Gastroesophageal sphincter (tissue), 4 donors: ENCODE measurements at regions not wholly inside any gene's neighbourhood (a gene's known extent, or its start where the extent isn't known, plus 50 kb on each side); places are given as distances from the start of the nearest gene placed in this dataset.

ENCODE experiments used
- ATAC-seq: fragments of 150-250 bp; one replicate; pipeline ENCODE4 v1.9.1; 2016; ENCODE audit warnings: mild to moderate bottlenecking, moderate library complexity
- H3K27ac ChIP-seq, 4 donors: fragments of 200-600 bp; sonication (generic) in 3 of 4; 1 replicate in 3 of 4; 2 replicates in 1 of 4; pipeline ENCODE4 v1.5.1; 2016 to 2019
- H3K27me3 ChIP-seq: fragments of 200-600 bp; sonication (generic); one replicate; pipeline ENCODE4 v1.5.1; 2019
- H3K36me3 ChIP-seq, 2 donors: fragments of 200-600 bp; sonication (generic); one replicate each; pipeline ENCODE4 v1.5.1; 2019; ENCODE audit warnings: control low read depth in 1 of 2
- H3K4me1 ChIP-seq, 3 donors: fragments of 200-600 bp; sonication (generic); 1 replicate in 2 of 3; 2 replicates in 1 of 3; pipeline ENCODE4 v1.5.1; 2016 to 2019; ENCODE audit warnings: control low read depth in 2 of 3
- H3K4me3 ChIP-seq, 2 donors: fragments of 200-600 bp; sonication (generic); one replicate each; pipeline ENCODE4 v1.5.1; 2019; ENCODE audit warnings: mild to moderate bottlenecking in 1 of 2, moderate library complexity in 1 of 2
- H3K9me3 ChIP-seq, 3 donors: fragments of 200-600 bp; sonication (generic); one replicate each; pipeline ENCODE4 v1.5.1; 2017 to 2019; ENCODE audit warnings: control low read depth in 2 of 3
- EP300 ChIP-seq: sonication (generic); formaldehyde crosslinking; IDR thresholded peaks from one replicate; pipeline ENCODE4 v1.6.1; 2017; ENCODE audit warnings: antibody characterized with exemption, mild to moderate bottlenecking
- POLR2A ChIP-seq, 2 donors: fragments of 450-650 bp; IDR thresholded peaks; one replicate each; pipeline ENCODE4 v1.6.1; 2017; ENCODE audit warnings: antibody characterized with exemption in 2 of 2, mild to moderate bottlenecking in 2 of 2, moderate library complexity in 1 of 2
- POLR2AphosphoS5 ChIP-seq: sonication (generic); formaldehyde crosslinking; IDR thresholded peaks from one replicate; pipeline ENCODE4 v1.6.1; 2017; ENCODE audit warnings: antibody characterized with exemption
- WGBS, 2 donors: methylation state at CpG; one replicate each; pipeline ENCODE4 v1.1.5; 2018; ENCODE audit warnings: low coverage in 1 of 2; 5-methylcytosine and 5-hydroxymethylcytosine counted together
- TF ChIP-seq, protein P1 (sequence below), 4 experiments: fragments of 200-600 bp in 2 of 4; fragments of 450-650 bp in 2 of 4; sonication (generic) in 1 of 4; IDR thresholded peaks; one replicate each; pipeline ENCODE4 v1.5.1; 2017 to 2019; ENCODE audit warnings: antibody characterized with exemption in 4 of 4, mild to moderate bottlenecking in 2 of 4, moderate library complexity in 2 of 4

DNA sequence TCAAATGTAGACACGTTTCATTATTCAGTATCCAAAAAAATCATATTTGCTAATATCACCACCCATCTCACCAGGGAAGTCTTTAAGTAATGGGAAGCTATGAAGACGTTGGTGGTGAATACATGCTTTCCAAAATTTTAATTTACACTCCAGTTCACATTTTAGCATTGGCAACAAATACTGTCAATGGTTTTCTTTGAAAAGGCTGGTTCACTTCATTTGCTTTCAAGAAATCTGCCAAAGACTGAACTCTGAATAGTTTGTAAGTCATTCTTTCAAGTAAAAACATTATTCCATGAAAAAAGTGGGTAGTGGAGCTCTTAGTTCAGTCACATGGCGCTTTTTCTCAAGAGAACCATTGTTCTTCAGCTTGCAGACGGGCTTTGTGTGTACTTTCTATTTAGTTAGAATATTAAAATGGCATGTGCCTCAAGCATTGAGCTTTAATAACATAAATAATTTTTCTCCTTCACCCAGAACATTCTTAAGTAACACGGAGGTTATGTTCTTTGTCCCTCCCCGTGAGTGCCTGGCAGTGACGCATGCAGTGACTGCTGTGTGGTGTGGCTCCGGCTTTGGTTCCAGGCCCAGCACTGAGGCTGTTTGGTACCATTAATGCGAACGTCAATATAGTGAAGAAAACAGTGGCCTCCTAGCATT is 300.0 kb upstream of the HDAC4 start:
- 79 to 80% methylated on average over 9 to 10 of the region's 10 CpGs for WGBS, 2 donors
- Histone ChIP-seq H3K27me3 (no peaks in the 10 kb centered on the region), H3K36me3 (no peaks in the 10 kb centered on the region), H3K4me1 (peaks cover 0 to 2% (median 0%) of the 10 kb centered on the region in 3 donors), H3K9me3 (no peaks in the 10 kb centered on the region), H3K27ac (no peak overlapping the region), H3K4me3 (no peak overlapping the region)
- ATAC-seq = no peak
- TF ChIP-seq, protein P1, sequence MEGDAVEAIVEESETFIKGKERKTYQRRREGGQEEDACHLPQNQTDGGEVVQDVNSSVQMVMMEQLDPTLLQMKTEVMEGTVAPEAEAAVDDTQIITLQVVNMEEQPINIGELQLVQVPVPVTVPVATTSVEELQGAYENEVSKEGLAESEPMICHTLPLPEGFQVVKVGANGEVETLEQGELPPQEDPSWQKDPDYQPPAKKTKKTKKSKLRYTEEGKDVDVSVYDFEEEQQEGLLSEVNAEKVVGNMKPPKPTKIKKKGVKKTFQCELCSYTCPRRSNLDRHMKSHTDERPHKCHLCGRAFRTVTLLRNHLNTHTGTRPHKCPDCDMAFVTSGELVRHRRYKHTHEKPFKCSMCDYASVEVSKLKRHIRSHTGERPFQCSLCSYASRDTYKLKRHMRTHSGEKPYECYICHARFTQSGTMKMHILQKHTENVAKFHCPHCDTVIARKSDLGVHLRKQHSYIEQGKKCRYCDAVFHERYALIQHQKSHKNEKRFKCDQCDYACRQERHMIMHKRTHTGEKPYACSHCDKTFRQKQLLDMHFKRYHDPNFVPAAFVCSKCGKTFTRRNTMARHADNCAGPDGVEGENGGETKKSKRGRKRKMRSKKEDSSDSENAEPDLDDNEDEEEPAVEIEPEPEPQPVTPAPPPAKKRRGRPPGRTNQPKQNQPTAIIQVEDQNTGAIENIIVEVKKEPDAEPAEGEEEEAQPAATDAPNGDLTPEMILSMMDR (IDR thresholded peaks at IDR 0.05) = no peak
- TF ChIP-seq POLR2AphosphoS5 (no peak), EP300 (no peak), POLR2A (IDR thresholded peaks at IDR 0.05) (no peak)

DNA sequence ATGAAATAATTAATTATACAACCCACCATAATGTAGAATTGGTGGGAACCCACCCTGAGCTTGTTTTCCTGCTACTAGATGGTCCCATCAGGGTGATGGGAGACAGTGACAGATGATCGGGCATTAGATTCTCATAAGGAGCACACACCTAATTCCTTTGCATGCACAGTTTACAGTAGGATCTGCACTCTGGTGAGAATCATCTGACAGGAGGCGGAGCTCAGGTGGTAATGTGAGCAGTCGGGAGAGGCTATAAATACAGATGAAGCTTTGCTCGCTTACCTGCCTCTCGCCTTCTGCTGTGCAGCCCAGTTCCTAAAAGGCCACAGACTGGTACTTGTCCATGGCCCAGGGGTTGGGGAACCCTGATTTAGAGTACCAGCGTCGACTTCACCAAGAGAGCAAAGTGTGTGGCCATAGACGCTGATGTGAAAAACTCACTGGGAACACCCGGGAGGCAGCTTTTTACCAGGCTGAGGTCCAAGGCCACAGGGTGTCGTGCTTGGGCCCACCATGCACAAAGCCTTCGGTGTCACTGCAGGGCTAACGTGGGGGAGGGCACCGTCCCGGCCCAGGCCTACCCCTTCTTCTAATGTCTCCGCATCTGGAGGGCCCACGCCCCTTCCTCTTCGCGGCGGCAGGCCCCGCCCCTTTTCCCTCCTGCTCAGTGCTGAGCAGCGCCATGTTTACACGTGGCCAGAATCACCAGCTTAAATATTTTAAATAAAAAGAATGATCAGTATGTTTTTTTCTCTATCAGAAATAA is 296.8 kb upstream of the HDAC4 start:
- H3K36me3 ChIP-seq = no peaks in the 10 kb centered on the region
- H3K27me3 ChIP-seq = no peaks in the 10 kb centered on the region
- no peaks in the 10 kb centered on the region for H3K9me3 ChIP-seq
- WGBS, 2 donors = 79 to 86% methylated on average over 7 to 14 of the region's 22 CpGs
- H3K4me3 ChIP-seq = no peak overlapping the region
- no peaks in the 10 kb centered on the region for H3K4me1 ChIP-seq
- H3K27ac ChIP-seq = no peak overlapping the region
- no peak for ATAC-seq
- TF ChIP-seq, protein P1 (IDR thresholded peaks at IDR 0.05) = no peak
- TF ChIP-seq POLR2AphosphoS5 (no peak), EP300 (no peak)

DNA sequence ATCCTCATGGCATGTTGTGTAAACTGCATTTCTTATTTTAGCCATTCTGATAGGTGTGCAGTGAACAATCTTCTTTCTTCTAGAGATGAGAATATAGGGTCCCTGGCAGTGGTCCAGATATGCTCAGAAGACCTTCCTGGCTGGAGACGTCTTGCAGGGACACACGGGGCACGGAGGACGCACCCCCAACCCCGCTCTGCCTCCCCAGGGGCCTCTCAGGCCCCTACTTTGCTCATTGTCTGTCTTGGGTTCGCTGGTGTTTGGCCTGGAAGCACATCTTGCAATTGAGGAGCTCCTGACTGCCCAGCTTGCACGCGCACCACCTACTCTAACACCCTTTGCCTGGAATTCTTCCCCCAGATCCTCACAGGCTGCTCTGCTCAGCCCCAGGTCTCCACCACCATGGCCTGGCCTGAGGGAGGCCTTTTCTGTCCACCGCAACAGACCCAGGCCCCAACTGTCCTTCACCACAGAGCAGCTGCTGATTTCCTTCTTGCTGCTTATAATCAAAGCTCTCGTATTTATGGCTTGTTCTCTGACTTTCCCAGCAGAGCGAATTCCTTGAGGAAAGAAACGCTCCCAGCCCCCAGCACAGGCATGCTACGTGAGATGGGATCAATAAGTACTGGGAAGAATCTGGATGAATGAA is 295.9 kb upstream of the HDAC4 start:
- no peaks in the 10 kb centered on the region for H3K36me3 ChIP-seq
- no peak for ATAC-seq
- H3K4me1 ChIP-seq = no peaks in the 10 kb centered on the region
- H3K27ac ChIP-seq = no peak overlapping the region
- no peaks in the 10 kb centered on the region for H3K9me3 ChIP-seq
- TF ChIP-seq POLR2A (IDR thresholded peaks at IDR 0.05) = no peak
- TF ChIP-seq, protein P1 (IDR thresholded peaks at IDR 0.05) = no peak
- no peak for TF ChIP-seq POLR2AphosphoS5
- no peak for TF ChIP-seq EP300
- H3K4me3 ChIP-seq = no peak overlapping the region
- no peaks in the 10 kb centered on the region for H3K27me3 ChIP-seq
- 57 to 100% methylated on average over 1 to 3 of the region's 13 CpGs for WGBS, 2 donors

DNA sequence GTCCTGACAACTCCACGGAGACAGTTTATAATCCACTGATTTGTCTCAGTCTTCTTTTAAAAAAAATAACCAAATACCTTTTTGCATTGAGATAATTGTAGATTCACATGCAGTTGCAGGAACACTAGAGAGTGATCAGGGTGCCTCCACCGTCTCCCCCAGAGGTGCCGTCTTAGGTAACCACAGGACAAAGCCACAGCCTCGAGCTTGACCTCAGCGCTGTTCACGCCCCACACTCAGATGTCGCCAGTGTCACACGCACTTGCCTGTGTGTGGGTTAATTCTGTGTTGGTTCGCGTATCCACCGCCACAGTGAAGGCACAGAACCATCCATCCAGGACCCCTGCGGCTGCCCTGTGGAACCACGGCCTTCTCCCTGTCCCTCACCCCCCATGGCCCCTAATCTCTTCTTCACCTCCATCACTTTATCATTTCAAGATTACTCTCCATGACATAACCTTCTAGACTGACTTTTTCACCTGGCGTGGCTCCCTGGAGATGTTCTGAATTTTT is 295.0 kb upstream of the HDAC4 start:
- TF ChIP-seq POLR2AphosphoS5 = no peak
- no peak for TF ChIP-seq POLR2A (IDR thresholded peaks at IDR 0.05)
- TF ChIP-seq, protein P1 (IDR thresholded peaks at IDR 0.05) = no peak
- no peak for TF ChIP-seq EP300
- H3K36me3 ChIP-seq = no peaks in the 10 kb centered on the region
- H3K27me3 ChIP-seq = no peaks in the 10 kb centered on the region
- H3K9me3 ChIP-seq = no peaks in the 10 kb centered on the region
- H3K27ac ChIP-seq = no peak overlapping the region
- H3K4me3 ChIP-seq = no peak overlapping the region
- ATAC-seq = no peak
- peaks cover 0 to 8% (median 0%) of the 10 kb centered on the region in 3 donors for H3K4me1 ChIP-seq
- WGBS, 2 donors = 89 to 91% methylated on average over 6 to 11 of the region's 14 CpGs
